ENCODE measurements at regions not wholly inside any gene's neighbourhood (a gene's known extent, or its start where the extent isn't known, plus 50 kb on each side); places are given as distances from the start of the nearest gene placed in this dataset.
A peak's percentile ranks its signal among the peaks of the same experiment; 100 is the strongest.

DNA sequence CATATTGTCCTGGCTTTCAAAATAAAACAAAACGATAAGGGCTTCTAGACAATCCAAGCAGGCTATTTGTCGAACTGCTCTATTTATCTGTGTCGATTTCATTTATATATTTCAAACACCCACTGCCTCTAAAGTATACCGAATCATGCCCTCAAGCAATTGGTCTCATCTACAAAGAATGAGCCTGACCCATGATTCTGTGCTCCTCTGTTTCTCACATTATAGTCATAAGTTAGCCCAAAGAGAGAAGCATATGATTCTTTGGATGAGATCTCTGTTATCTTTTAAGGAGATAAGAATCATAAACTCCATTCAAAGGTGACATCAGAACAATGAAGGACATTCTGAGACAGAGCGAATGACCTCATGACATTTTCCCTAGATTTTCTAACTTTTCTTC lies 191.1 kb downstream of the MAP2K6 start:
- H3K4me3 ChIP-seq = no peak overlapping the region
- no peaks in the 10 kb centered on the region for H3K9me3 ChIP-seq
- intact Hi-C loops (cut with DNase I; ENCODE audit: low total_unique reads) = no loop called here
- H3K27me3 ChIP-seq = no peaks in the 10 kb centered on the region
- DNase-seq (ENCODE audit: low spot score in 2 of 2) = no peak
- H3K36me3 ChIP-seq = no peaks in the 10 kb centered on the region
- TF ChIP-seq POLR2A (IDR thresholded peaks at IDR 0.05) = no peak
- no peak for TF ChIP-seq POLR2AphosphoS5 (IDR thresholded peaks at IDR 0.05)
- TF ChIP-seq, protein P1, sequence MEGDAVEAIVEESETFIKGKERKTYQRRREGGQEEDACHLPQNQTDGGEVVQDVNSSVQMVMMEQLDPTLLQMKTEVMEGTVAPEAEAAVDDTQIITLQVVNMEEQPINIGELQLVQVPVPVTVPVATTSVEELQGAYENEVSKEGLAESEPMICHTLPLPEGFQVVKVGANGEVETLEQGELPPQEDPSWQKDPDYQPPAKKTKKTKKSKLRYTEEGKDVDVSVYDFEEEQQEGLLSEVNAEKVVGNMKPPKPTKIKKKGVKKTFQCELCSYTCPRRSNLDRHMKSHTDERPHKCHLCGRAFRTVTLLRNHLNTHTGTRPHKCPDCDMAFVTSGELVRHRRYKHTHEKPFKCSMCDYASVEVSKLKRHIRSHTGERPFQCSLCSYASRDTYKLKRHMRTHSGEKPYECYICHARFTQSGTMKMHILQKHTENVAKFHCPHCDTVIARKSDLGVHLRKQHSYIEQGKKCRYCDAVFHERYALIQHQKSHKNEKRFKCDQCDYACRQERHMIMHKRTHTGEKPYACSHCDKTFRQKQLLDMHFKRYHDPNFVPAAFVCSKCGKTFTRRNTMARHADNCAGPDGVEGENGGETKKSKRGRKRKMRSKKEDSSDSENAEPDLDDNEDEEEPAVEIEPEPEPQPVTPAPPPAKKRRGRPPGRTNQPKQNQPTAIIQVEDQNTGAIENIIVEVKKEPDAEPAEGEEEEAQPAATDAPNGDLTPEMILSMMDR (IDR thresholded peaks at IDR 0.05) = no peak
- peaks cover 0 to 11% of the 10 kb centered on the region in 2 donors for H3K4me1 ChIP-seq
- no peak overlapping the region for H3K27ac ChIP-seq

DNA sequence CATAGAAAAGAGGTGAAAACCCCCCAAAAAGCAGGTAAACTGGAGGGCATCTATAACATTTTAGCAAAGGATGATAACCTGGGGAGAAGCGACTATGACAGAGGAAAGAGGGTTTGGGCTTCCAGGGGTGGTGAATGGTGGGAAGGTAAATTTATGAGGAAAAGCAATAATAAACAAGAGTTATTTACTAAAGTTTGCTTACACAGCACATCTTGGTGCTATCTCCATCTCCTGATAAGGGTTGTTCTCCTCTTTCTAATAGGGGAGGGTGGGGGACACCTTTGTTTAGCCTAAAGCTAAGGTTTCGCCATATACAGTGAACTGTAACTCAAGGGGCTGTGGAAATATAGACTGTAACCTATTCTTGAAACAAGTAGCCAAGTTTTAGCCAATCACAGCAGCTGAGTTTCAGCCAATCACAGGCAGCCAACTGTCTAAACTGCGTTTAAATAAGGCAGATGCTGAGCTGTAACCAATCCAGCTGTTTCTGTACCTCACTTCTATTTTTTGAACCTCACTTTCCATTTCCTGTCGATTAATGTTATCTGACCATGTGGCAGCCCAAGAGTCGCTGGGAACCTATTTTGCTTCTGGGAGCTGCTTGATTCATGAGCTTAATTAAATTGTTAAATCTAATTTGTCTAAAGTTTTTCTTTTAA lies 191.8 kb downstream of the MAP2K6 start:
- no peak for TF ChIP-seq POLR2A (IDR thresholded peaks at IDR 0.05)
- TF ChIP-seq, protein P1 (IDR thresholded peaks at IDR 0.05) = no peak
- TF ChIP-seq POLR2AphosphoS5 (IDR thresholded peaks at IDR 0.05) = no peak
- Histone ChIP-seq H3K27me3 (no peaks in the 10 kb centered on the region), H3K4me3 (no peak overlapping the region), H3K36me3 (no peaks in the 10 kb centered on the region), H3K4me1 (peaks cover 0 to 11% of the 10 kb centered on the region in 2 donors), H3K27ac (no peak overlapping the region), H3K9me3 (no peaks in the 10 kb centered on the region)
- no peak for DNase-seq (ENCODE audit: low spot score in 2 of 2)
- intact Hi-C loops (cut with DNase I; ENCODE audit: low total_unique reads) = no loop called here

DNA sequence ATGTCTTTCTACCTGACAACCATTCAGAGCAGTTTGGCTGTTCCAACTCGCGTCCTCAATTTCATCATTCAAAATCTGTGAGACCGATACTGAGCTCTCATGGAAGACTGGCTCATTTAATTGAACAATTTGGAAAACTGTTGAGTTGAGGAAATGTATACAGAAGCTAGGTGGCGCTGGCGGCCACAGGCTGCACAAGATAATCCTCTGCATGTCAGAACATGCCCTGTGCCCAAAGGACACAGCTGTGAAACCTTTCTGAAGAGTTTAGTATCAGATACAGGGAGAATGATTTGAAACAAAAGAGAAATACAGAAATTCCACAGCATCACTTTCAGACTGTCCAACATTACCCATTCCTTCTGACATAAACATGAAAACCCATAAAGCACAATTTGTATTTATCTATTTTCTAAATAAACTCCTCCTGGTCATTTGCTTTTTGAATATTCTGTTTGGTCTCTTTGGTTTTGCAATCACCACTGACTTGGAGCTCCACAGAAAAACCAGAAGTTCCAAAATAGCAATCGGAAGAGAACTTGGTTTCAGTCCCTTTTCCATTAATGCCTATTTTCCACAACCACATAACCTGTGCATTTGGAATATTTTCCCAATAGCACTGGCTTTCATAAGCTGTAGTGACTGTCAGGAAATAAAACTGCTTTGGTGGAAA lies 192.8 kb downstream of the MAP2K6 start:
- TF ChIP-seq POLR2AphosphoS5 (IDR thresholded peaks at IDR 0.05) (peak in 2 of 3 donors; percentile 27 to 33), POLR2A (IDR thresholded peaks at IDR 0.05) (no peak)
- TF ChIP-seq, protein P1 (IDR thresholded peaks at IDR 0.05) = peak in 2 of 3 donors; percentile 73 to 77
- Histone ChIP-seq H3K27ac (peak overlapping the region; percentile 29 to 44), H3K4me3 (no peak overlapping the region), H3K36me3 (no peaks in the 10 kb centered on the region), H3K4me1 (peaks cover 0 to 11% of the 10 kb centered on the region in 2 donors), H3K27me3 (no peaks in the 10 kb centered on the region), H3K9me3 (no peaks in the 10 kb centered on the region)
- intact Hi-C loops (cut with DNase I; ENCODE audit: low total_unique reads) = no loop called here
- peak; percentile 60 to 67 for DNase-seq (ENCODE audit: low spot score in 2 of 2)

DNA sequence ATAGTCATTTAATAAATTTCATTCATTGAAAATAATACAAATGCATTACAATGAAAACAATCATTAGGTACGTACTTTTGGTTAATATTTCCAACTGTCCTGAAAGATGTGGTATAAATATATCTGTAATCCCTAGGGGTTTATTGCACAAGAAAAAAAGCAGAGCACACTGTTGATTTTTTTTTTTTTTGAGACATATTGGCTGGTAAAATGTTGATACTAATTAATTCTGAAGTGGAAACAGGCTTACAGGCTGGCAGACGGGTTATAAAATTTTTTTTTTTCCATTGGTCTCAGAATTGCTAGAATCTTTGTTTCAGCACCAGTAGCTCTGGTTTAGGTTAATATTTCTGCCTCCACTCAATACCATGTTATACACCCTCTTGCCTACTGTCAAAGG lies 193.6 kb downstream of the MAP2K6 start:
- intact Hi-C loops (cut with DNase I; ENCODE audit: low total_unique reads) = no loop called here
- DNase-seq (ENCODE audit: low spot score in 2 of 2) = no peak
- TF ChIP-seq POLR2A (IDR thresholded peaks at IDR 0.05) (no peak), POLR2AphosphoS5 (IDR thresholded peaks at IDR 0.05) (no peak)
- TF ChIP-seq, protein P1 (IDR thresholded peaks at IDR 0.05) = no peak
- H3K9me3 ChIP-seq = no peaks in the 10 kb centered on the region
- no peaks in the 10 kb centered on the region for H3K36me3 ChIP-seq
- peaks cover 0 to 11% of the 10 kb centered on the region in 2 donors for H3K4me1 ChIP-seq
- H3K4me3 ChIP-seq = no peak overlapping the region
- peak overlapping the region; percentile 62 to 75 for H3K27ac ChIP-seq
- H3K27me3 ChIP-seq = no peaks in the 10 kb centered on the region

DNA sequence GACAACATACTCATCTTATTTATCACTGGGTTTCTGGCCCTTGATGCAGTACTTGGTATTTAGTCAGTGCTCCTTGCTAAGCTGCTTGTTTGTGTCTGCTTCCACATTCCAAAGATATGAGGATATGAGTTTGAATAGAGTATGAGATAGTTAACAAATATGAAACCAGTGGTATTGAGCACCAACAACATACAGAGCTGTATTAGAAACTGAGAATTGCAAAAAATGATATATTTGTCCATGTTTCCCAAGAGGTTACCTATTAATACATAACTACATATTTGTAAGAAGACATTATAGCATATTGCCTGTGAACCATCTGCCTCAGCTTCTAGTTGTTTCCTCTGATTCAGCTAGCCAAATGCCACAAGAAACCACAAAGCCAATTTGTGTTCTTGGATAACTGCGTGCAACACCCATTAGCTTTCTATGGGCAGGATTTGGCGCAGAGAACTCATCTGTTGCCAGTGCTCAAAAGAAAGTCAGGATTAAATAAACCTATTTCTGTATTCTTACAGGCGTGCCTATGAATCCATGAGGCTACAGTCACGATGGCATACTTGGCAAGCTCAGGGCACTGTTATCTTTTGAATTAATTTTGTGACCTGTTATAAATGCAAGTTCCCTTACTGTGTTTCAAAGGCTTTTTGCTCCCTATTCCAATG lies 194.4 kb downstream of the MAP2K6 start:
- TF ChIP-seq, protein P1 (IDR thresholded peaks at IDR 0.05) = no peak
- TF ChIP-seq POLR2AphosphoS5 (IDR thresholded peaks at IDR 0.05) (no peak), POLR2A (IDR thresholded peaks at IDR 0.05) (no peak)
- H3K27ac ChIP-seq = peak overlapping the region; percentile 62 to 75
- no peak overlapping the region for H3K4me3 ChIP-seq
- no peaks in the 10 kb centered on the region for H3K9me3 ChIP-seq
- H3K27me3 ChIP-seq = no peaks in the 10 kb centered on the region
- no peaks in the 10 kb centered on the region for H3K36me3 ChIP-seq
- intact Hi-C loops (cut with DNase I; ENCODE audit: low total_unique reads) = no loop called here
- H3K4me1 ChIP-seq = peaks cover 0 to 11% of the 10 kb centered on the region in 2 donors
- peak in 1 of 2 donors; percentile 19 for DNase-seq (ENCODE audit: low spot score in 2 of 2)

Data from breast epithelium (tissue), 4 donors.